SK-N-SH (cell line): ENCODE measurements at regions not wholly inside any gene's neighbourhood (a gene's known extent, or its start where the extent isn't known, plus 50 kb on each side); places are given as distances from the start of the nearest gene placed in this dataset.

Experiments used
- CHD2 ChIP-seq: fragments of 150-350 bp; IDR thresholded peaks from 2 replicates; pipeline ENCODE4 v1.6.1; 2018; ENCODE audit warnings: low read length; ENCODE audit not compliant: partially characterized antibody
- CTCF ChIP-seq: fragments of 200-600 bp; sonication (generic); IDR thresholded peaks from 2 replicates; pipeline ENCODE4 v1.6.1; 2017; ENCODE audit warnings: antibody characterized with exemption, mild to moderate bottlenecking, moderate library complexity
- JUND ChIP-seq: IDR thresholded peaks from 2 replicates; pipeline ENCODE4 v1.4.0; 2012
- RXRA ChIP-seq: IDR thresholded peaks from 2 replicates; pipeline ENCODE4 v1.4.0; 2012; ENCODE audit warnings: low read depth, mild to moderate bottlenecking, borderline replicate concordance
- TAF1 ChIP-seq: IDR thresholded peaks from 2 replicates; pipeline ENCODE4 v1.6.1; 2012; ENCODE audit warnings: low read depth, mild to moderate bottlenecking, low read length, moderate library complexity, borderline replicate concordance

DNA sequence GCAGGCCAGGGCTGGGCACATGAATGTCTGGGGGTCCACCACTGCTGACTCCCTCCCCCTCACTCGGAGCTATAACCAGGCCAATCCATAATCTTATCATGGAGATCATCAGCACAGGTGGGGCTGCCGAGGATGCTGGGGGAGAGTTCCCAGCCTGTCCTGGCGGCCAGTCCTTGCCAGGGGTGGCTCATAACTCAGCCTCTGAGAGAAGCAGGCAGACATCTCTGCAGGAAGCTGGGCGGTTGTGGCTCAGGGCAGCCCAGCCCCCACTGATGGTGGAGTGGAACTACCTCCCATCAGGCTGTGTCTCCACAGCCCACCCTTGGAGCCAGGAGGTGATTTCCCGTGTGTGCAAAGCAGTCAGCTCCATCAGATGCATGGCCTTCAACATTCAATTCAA lies 109.4 kb upstream of the ZNF92 start:
- TF ChIP-seq JUND (no peak), CTCF (no peak), RXRA (no peak), TAF1 (no peak), CHD2 (no peak)
